ENCODE measurements at regions not wholly inside any gene's neighbourhood (a gene's known extent, or its start where the extent isn't known, plus 50 kb on each side); places are given as distances from the start of the nearest gene placed in this dataset.

DNA sequence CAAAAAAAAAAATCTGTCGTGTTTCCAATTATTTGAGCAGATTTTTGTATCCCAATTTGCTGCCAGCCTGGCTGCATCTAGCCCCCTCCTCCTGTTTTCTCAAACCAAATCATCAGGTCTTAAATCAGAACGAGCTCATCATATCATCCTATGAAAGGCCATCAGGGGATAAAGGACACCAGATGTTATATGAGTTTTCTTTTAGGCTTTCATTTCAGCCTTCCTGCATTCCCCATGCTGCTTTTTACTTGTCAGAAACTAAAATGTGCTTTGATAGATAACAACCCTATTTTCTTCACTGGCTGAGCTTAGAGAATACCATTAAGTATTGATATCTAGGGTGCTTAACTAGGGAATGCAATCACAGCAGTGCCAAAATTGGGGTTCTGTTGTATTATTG is 968.4 kb upstream of the SLC35B3 start:
- Histone ChIP-seq H3K27ac (ENCODE audit: insufficient read depth, low read depth, low read length) (no peak overlapping the region), H3K36me3 (ENCODE audit: control insufficient read depth in 2 of 2, extremely low read depth in 1 of 2, insufficient read depth in 2 of 2, low read length in 2 of 2) (no peaks in the 10 kb centered on the region), H3K4me2 (ENCODE audit: insufficient read depth, low read length) (no peak overlapping the region), H3K9me3 (replicated peaks; ENCODE audit: control insufficient read depth, insufficient read depth, low read length) (no peaks in the 10 kb centered on the region), H4K20me1 (replicated peaks; ENCODE audit: control insufficient read depth, extremely low read depth, insufficient read depth, low read length) (no peaks in the 10 kb centered on the region), H3K4me3 (replicated peaks in 1 of 3; ENCODE audit: insufficient read depth in 1 of 3, low read depth in 1 of 3, low read length in 3 of 3) (no peak overlapping the region), H3K9ac (replicated peaks; ENCODE audit: extremely low read depth, insufficient read depth, low read length) (no peak overlapping the region), H3K4me1 (ENCODE audit: control insufficient read depth, extremely low read depth, insufficient read depth, low read length) (no peaks in the 10 kb centered on the region), H3K9me1 (replicated peaks; ENCODE audit: control insufficient read depth, extremely low read depth, insufficient read depth, low read length) (no peaks in the 10 kb centered on the region), H3K79me2 (ENCODE audit: control insufficient read depth, insufficient read depth, low read length) (no peaks in the 10 kb centered on the region), H2AFZ (ENCODE audit: low read depth, low read length) (no peak overlapping the region), H3K27me3 (ENCODE audit: control insufficient read depth in 2 of 2, insufficient read depth in 2 of 2, low read length in 2 of 2) (no peaks in the 10 kb centered on the region)
- intact Hi-C loops (cut with micrococcal nuclease): no loop called here
- BruUV-seq (replicated peaks): no TSS peak
- FAIRE-seq (no peak), DNase-seq (ENCODE audit: low read depth, low spot score) (no peak)
- ChIA-PET CTCF (interaction anchor here (0.8 kb wide), 1 partner anchor 9 kb away, joined by 3 read pairs; no protein-coding TSS in a partner anchor), POLR2A (no interaction called here)
- dilution Hi-C loops (cut with MboI; ENCODE audit: extremely low pct_ligation_motif_present, low sequenced_read_pairs): no loop called here
- TF ChIP-seq POLR2A (IDR thresholded peaks at IDR 0.05; ENCODE audit: low read depth, low read length): no peak
- TF ChIP-seq GATA2 (IDR thresholded peaks at IDR 0.05; ENCODE audit: insufficient read depth, insufficient read length, low read depth, low read length): no peak
- no peak for TF ChIP-seq POLR2AphosphoS5 (IDR thresholded peaks at IDR 0.05; ENCODE audit: insufficient read depth, low read depth, low read length)
- TF ChIP-seq, protein P1, sequence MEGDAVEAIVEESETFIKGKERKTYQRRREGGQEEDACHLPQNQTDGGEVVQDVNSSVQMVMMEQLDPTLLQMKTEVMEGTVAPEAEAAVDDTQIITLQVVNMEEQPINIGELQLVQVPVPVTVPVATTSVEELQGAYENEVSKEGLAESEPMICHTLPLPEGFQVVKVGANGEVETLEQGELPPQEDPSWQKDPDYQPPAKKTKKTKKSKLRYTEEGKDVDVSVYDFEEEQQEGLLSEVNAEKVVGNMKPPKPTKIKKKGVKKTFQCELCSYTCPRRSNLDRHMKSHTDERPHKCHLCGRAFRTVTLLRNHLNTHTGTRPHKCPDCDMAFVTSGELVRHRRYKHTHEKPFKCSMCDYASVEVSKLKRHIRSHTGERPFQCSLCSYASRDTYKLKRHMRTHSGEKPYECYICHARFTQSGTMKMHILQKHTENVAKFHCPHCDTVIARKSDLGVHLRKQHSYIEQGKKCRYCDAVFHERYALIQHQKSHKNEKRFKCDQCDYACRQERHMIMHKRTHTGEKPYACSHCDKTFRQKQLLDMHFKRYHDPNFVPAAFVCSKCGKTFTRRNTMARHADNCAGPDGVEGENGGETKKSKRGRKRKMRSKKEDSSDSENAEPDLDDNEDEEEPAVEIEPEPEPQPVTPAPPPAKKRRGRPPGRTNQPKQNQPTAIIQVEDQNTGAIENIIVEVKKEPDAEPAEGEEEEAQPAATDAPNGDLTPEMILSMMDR (IDR thresholded peaks at IDR 0.05; ENCODE audit: extremely low read depth in 1 of 2, insufficient read depth in 1 of 2, low read depth in 1 of 2, low read length in 2 of 2): no peak
- no peak for TF ChIP-seq JUN (IDR thresholded peaks at IDR 0.05; ENCODE audit: borderline replicate concordance, insufficient read depth, insufficient read length, low read depth)
- TF ChIP-seq, protein P2, sequence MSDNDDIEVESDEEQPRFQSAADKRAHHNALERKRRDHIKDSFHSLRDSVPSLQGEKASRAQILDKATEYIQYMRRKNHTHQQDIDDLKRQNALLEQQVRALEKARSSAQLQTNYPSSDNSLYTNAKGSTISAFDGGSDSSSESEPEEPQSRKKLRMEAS (IDR thresholded peaks at IDR 0.05; ENCODE audit: insufficient read depth, insufficient read length): no peak

DNA sequence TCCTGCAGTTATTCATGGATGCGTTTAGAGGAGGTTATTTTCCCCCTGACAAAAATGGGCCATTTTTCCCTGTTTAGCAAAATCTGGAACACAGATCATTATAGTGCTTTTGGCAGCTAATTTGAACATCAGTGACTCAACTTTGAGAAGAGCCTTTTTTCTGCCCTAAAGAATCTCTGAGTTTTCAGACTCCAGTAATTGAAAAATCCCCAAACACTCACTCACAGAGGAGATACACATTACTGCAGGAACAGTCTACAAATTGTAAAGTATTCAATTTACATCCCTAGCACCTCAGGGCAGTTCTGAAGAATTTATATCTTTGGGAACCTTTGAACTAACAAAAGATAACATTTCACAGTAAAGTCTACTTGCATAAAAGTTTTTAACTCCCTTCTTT is 966.6 kb upstream of the SLC35B3 start:
- FAIRE-seq (no peak), DNase-seq (ENCODE audit: low read depth, low spot score) (no peak)
- Histone ChIP-seq H3K4me2 (ENCODE audit: insufficient read depth, low read length) (no peak overlapping the region), H3K9me3 (replicated peaks; ENCODE audit: control insufficient read depth, insufficient read depth, low read length) (no peaks in the 10 kb centered on the region), H3K4me3 (replicated peaks in 1 of 3; ENCODE audit: insufficient read depth in 1 of 3, low read depth in 1 of 3, low read length in 3 of 3) (no peak overlapping the region), H4K20me1 (replicated peaks; ENCODE audit: control insufficient read depth, extremely low read depth, insufficient read depth, low read length) (no peaks in the 10 kb centered on the region), H3K27me3 (ENCODE audit: control insufficient read depth in 2 of 2, insufficient read depth in 2 of 2, low read length in 2 of 2) (no peaks in the 10 kb centered on the region), H3K9ac (replicated peaks; ENCODE audit: extremely low read depth, insufficient read depth, low read length) (no peak overlapping the region), H3K27ac (ENCODE audit: insufficient read depth, low read depth, low read length) (no peak overlapping the region), H3K36me3 (ENCODE audit: control insufficient read depth in 2 of 2, extremely low read depth in 1 of 2, insufficient read depth in 2 of 2, low read length in 2 of 2) (no peaks in the 10 kb centered on the region), H3K79me2 (ENCODE audit: control insufficient read depth, insufficient read depth, low read length) (no peaks in the 10 kb centered on the region), H3K9me1 (replicated peaks; ENCODE audit: control insufficient read depth, extremely low read depth, insufficient read depth, low read length) (no peaks in the 10 kb centered on the region), H2AFZ (ENCODE audit: low read depth, low read length) (no peak overlapping the region), H3K4me1 (ENCODE audit: control insufficient read depth, extremely low read depth, insufficient read depth, low read length) (no peaks in the 10 kb centered on the region)
- CTCF ChIA-PET: no interaction called here
- POLR2A ChIA-PET: no interaction called here
- TF ChIP-seq MYC (IDR thresholded peaks at IDR 0.05; ENCODE audit: low read depth, low read length) (no peak), EZH2 (IDR thresholded peaks at IDR 0.05; ENCODE audit: borderline replicate concordance, low read depth, low read length, severe bottlenecking) (no peak), POLR2AphosphoS5 (IDR thresholded peaks at IDR 0.05; ENCODE audit: insufficient read depth, low read depth, low read length) (no peak), GATA2 (IDR thresholded peaks at IDR 0.05; ENCODE audit: insufficient read depth, insufficient read length, low read depth, low read length) (no peak), POLR2A (IDR thresholded peaks at IDR 0.05; ENCODE audit: low read depth, low read length) (no peak), JUN (IDR thresholded peaks at IDR 0.05; ENCODE audit: borderline replicate concordance, insufficient read depth, insufficient read length, low read depth) (no peak), FOS (IDR thresholded peaks at IDR 0.05; ENCODE audit: borderline replicate concordance, insufficient read depth, low read length) (no peak)
- TF ChIP-seq, protein P2 (IDR thresholded peaks at IDR 0.05; ENCODE audit: insufficient read depth, insufficient read length): no peak
- TF ChIP-seq, protein P1 (IDR thresholded peaks at IDR 0.05; ENCODE audit: extremely low read depth in 1 of 2, insufficient read depth in 1 of 2, low read depth in 1 of 2, low read length in 2 of 2): no peak
- dilution Hi-C loops (cut with MboI; ENCODE audit: extremely low pct_ligation_motif_present, low sequenced_read_pairs) (no loop called here), intact Hi-C loops (cut with micrococcal nuclease) (no loop called here)
- no TSS peak for BruUV-seq (replicated peaks)
